ENCODE measurements at regions not wholly inside any gene's neighbourhood (a gene's known extent, or its start where the extent isn't known, plus 50 kb on each side); places are given as distances from the start of the nearest gene placed in this dataset.

GRCh38 chr15:70347321-70348225 lies 249.9 kb upstream of the TLE3 start:
- Histone ChIP-seq H3K4me1 (no peaks in the 10 kb centered on the region), H3K27me3 (no peaks in the 10 kb centered on the region), H3K36me3 (no peaks in the 10 kb centered on the region), H3K27ac (no peak overlapping the region), H3K4me3 (no peak overlapping the region), H3K9me3 (no peaks in the 10 kb centered on the region)
- intact Hi-C loops (cut with DNase I; ENCODE audit: low total_unique reads), result no loop called here
- DNase-seq, result no peak
- in situ Hi-C loops (cut with MboI; ENCODE audit: low pct_ligation_motif_present in 1 of 4, low pct_unique_long_range_greater_than_20kb in 1 of 4, low sequenced_read_pairs in 3 of 4), result no loop called here
- TF ChIP-seq CTCF (IDR thresholded peaks at IDR 0.05) (no peak), POLR2A (IDR thresholded peaks at IDR 0.05) (no peak), EP300 (IDR thresholded peaks at IDR 0.05; ENCODE audit: low read depth) (no peak), POLR2AphosphoS5 (IDR thresholded peaks at IDR 0.05) (no peak)
- WGBS, 2 donors (ENCODE audit: low coverage in 1 of 2), result 90 to 95% methylated on average over 5 to 7 of the region's 7 CpGs

GRCh38 chr15:70345251-70346019 lies 247.7 kb upstream of the TLE3 start:
- in situ Hi-C loops (cut with MboI; ENCODE audit: low pct_ligation_motif_present in 1 of 4, low pct_unique_long_range_greater_than_20kb in 1 of 4, low sequenced_read_pairs in 3 of 4), result no loop called here
- no peaks in the 10 kb centered on the region for H3K9me3 ChIP-seq
- no peak for DNase-seq
- H3K4me3 ChIP-seq, result no peak overlapping the region
- H3K36me3 ChIP-seq, result no peaks in the 10 kb centered on the region
- H3K27ac ChIP-seq, result no peak overlapping the region
- TF ChIP-seq POLR2A (IDR thresholded peaks at IDR 0.05) (no peak), CTCF (IDR thresholded peaks at IDR 0.05) (no peak), POLR2AphosphoS5 (IDR thresholded peaks at IDR 0.05) (no peak), EP300 (IDR thresholded peaks at IDR 0.05; ENCODE audit: low read depth) (no peak)
- no peaks in the 10 kb centered on the region for H3K27me3 ChIP-seq
- 98 to 100% methylated on average over 1 to 7 of the region's 7 CpGs for WGBS, 2 donors (ENCODE audit: low coverage in 1 of 2)
- intact Hi-C loops (cut with DNase I; ENCODE audit: low total_unique reads), result no loop called here
- H3K4me1 ChIP-seq, result peaks cover 0 to 2% (median 0%) of the 10 kb centered on the region in 4 donors

- H3K36me3 ChIP-seq, result no peaks in the 10 kb centered on the region
- intact Hi-C loops (cut with DNase I; ENCODE audit: low total_unique reads) (no loop called here), in situ Hi-C loops (cut with MboI; ENCODE audit: low pct_ligation_motif_present in 1 of 4, low pct_unique_long_range_greater_than_20kb in 1 of 4, low sequenced_read_pairs in 3 of 4) (no loop called here)
- no peak overlapping the region for H3K27ac ChIP-seq
- H3K27me3 ChIP-seq, result no peaks in the 10 kb centered on the region
- no peak overlapping the region for H3K4me3 ChIP-seq
- 52% methylated on average over 3 of the region's 3 CpGs; no CpG with 5 or more reads in 1 of the 2 donors for WGBS, 2 donors (ENCODE audit: low coverage in 1 of 2)
- no peaks in the 10 kb centered on the region for H3K9me3 ChIP-seq
- H3K4me1 ChIP-seq, result peaks cover 0 to 7% (median 0%) of the 10 kb centered on the region in 4 donors
- no peak for DNase-seq
- TF ChIP-seq POLR2A (IDR thresholded peaks at IDR 0.05) (no peak), POLR2AphosphoS5 (IDR thresholded peaks at IDR 0.05) (no peak), EP300 (IDR thresholded peaks at IDR 0.05; ENCODE audit: low read depth) (no peak), CTCF (IDR thresholded peaks at IDR 0.05) (no peak)
Observed at GRCh38 chr15:70344666-70345065, 246.9 kb upstream of the TLE3 start.

- WGBS, 2 donors (ENCODE audit: low coverage in 1 of 2), result 90 to 92% methylated on average over 12 to 17 of the region's 17 CpGs
- DNase-seq, result no peak
- no peak for TF ChIP-seq CTCF (IDR thresholded peaks at IDR 0.05)
- TF ChIP-seq EP300 (IDR thresholded peaks at IDR 0.05; ENCODE audit: low read depth), result no peak
- no peak for TF ChIP-seq POLR2A (IDR thresholded peaks at IDR 0.05)
- TF ChIP-seq POLR2AphosphoS5 (IDR thresholded peaks at IDR 0.05), result no peak
Observed at GRCh38 chr15:70343961-70344621, 246.4 kb upstream of the TLE3 start.

More at GRCh38 chr15:70343961-70344621, 246.4 kb upstream of the TLE3 start:
- intact Hi-C loops (cut with DNase I; ENCODE audit: low total_unique reads) (no loop called here), in situ Hi-C loops (cut with MboI; ENCODE audit: low pct_ligation_motif_present in 1 of 4, low pct_unique_long_range_greater_than_20kb in 1 of 4, low sequenced_read_pairs in 3 of 4) (no loop called here)
- H3K4me3 ChIP-seq, result no peak overlapping the region
- no peaks in the 10 kb centered on the region for H3K36me3 ChIP-seq
- H3K4me1 ChIP-seq, result peaks cover 0 to 7% (median 0%) of the 10 kb centered on the region in 4 donors
- H3K27ac ChIP-seq, result no peak overlapping the region
- no peaks in the 10 kb centered on the region for H3K9me3 ChIP-seq
- H3K27me3 ChIP-seq, result no peaks in the 10 kb centered on the region

Measured in transverse colon (tissue), 4 donors.